Mesenchymal stem cell (in vitro differentiated cells and primary cell): ENCODE measurements at regions not wholly inside any gene's neighbourhood (a gene's known extent, or its start where the extent isn't known, plus 50 kb on each side); places are given as distances from the start of the nearest gene placed in this dataset.

Source experiments
- DNase-seq: peaks from one replicate; pipeline ENCODE4 v3.0.0-alpha.2; 2013
- H2AFZ ChIP-seq: one replicate; pipeline ENCODE4 v1.6.1; 2013; ENCODE audit warnings: low read depth, mild to moderate bottlenecking, control low read depth, inconsistent platforms, low read length, moderate library complexity
- H2AK5ac ChIP-seq: 2 replicates; pipeline ENCODE4 v1.6.1; 2013; ENCODE audit warnings: low read length, moderate library complexity, mild to moderate bottlenecking, inconsistent platforms; ENCODE audit not compliant: severe bottlenecking
- H2BK120ac ChIP-seq: one replicate; pipeline ENCODE4 v1.6.1; 2013; ENCODE audit warnings: low read depth, mild to moderate bottlenecking, inconsistent platforms, low read length, moderate library complexity
- H2BK12ac ChIP-seq, 2 experiments: one replicate each; pipeline ENCODE4 v1.6.1; 2013; ENCODE audit warnings: inconsistent platforms in 2 of 2, low read length in 2 of 2, mild to moderate bottlenecking in 2 of 2, moderate library complexity in 2 of 2, control low read depth in 1 of 2
- H2BK15ac ChIP-seq: one replicate; pipeline ENCODE4 v1.6.1; 2013; ENCODE audit warnings: mild to moderate bottlenecking, low read depth, inconsistent platforms; ENCODE audit not compliant: poor library complexity, severe bottlenecking
- H2BK5ac ChIP-seq: 2 replicates; pipeline ENCODE4 v1.6.1; 2013; ENCODE audit warnings: low read depth, mild to moderate bottlenecking, low read length, control low read depth, inconsistent platforms; ENCODE audit not compliant: poor library complexity, severe bottlenecking
- H3K14ac ChIP-seq, 2 experiments: one replicate each; pipeline ENCODE4 v1.6.1; 2013; ENCODE audit warnings: inconsistent platforms in 2 of 2, low read length in 2 of 2, control low read depth in 1 of 2, mild to moderate bottlenecking in 1 of 2, moderate library complexity in 1 of 2
- H3K18ac ChIP-seq, 2 experiments: one replicate each; pipeline ENCODE4 v1.6.1; 2013; ENCODE audit warnings: inconsistent platforms in 2 of 2, low read length in 2 of 2, control low read depth in 1 of 2, low read depth in 1 of 2, mild to moderate bottlenecking in 1 of 2
- H3K23ac ChIP-seq, 2 experiments: one replicate each; pipeline ENCODE4 v1.6.1; 2013; ENCODE audit warnings: inconsistent platforms in 2 of 2, low read length in 2 of 2, mild to moderate bottlenecking in 2 of 2, moderate library complexity in 2 of 2, control low read depth in 1 of 2
- H3K27ac ChIP-seq: 2 replicates; pipeline ENCODE4 v1.5.1; 2013; ENCODE audit warnings: mild to moderate bottlenecking, moderate library complexity, low read length, control low read depth, inconsistent platforms; ENCODE audit not compliant: poor library complexity, severe bottlenecking
- H3K27me3 ChIP-seq, 2 experiments: 2 replicates each; pipeline versions ENCODE4 v1.6.1 to v1.7.0; 2013; ENCODE audit warnings: low read length in 2 of 2, mild to moderate bottlenecking in 2 of 2, moderate library complexity in 2 of 2, control low read depth in 1 of 2, inconsistent platforms in 1 of 2; ENCODE audit not compliant: control insufficient read depth in 1 of 2, insufficient read depth in 1 of 2
- H3K36me3 ChIP-seq, 2 experiments: 2 replicates each; pipeline versions ENCODE4 v1.6.1 to v1.7.0; 2013; ENCODE audit warnings: low read length in 2 of 2, control low read depth in 1 of 2, inconsistent platforms in 1 of 2, low read depth in 1 of 2, mild to moderate bottlenecking in 1 of 2; ENCODE audit not compliant: insufficient read depth in 2 of 2, control insufficient read depth in 1 of 2
- H3K4ac ChIP-seq, 2 experiments: one replicate each; pipeline ENCODE4 v1.6.1; 2013; ENCODE audit warnings: inconsistent platforms in 2 of 2, low read length in 2 of 2, mild to moderate bottlenecking in 2 of 2, moderate library complexity in 2 of 2, control low read depth in 1 of 2, low read depth in 1 of 2
- H3K4me1 ChIP-seq: 2 replicates; pipeline ENCODE4 v1.6.1; 2013; ENCODE audit warnings: low read depth, low read length, control low read depth; ENCODE audit not compliant: control insufficient read depth, insufficient read depth
- H3K4me2 ChIP-seq: 2 replicates; pipeline ENCODE4 v1.6.1; 2013; ENCODE audit warnings: low read length, mild to moderate bottlenecking, inconsistent platforms; ENCODE audit not compliant: poor library complexity, severe bottlenecking
- H3K4me3 ChIP-seq, 2 experiments: 2 replicates each; pipeline versions ENCODE4 v1.5.1 to v1.7.0; 2013; ENCODE audit warnings: low read length in 2 of 2, mild to moderate bottlenecking in 2 of 2, control low read depth in 1 of 2, low read depth in 1 of 2; ENCODE audit not compliant: insufficient read depth in 1 of 2
- H3K79me1 ChIP-seq: replicated peaks from 2 replicates; pipeline ENCODE4 v1.6.1; 2013; ENCODE audit warnings: mild to moderate bottlenecking, control low read depth, low read length, inconsistent platforms; ENCODE audit not compliant: poor library complexity, severe bottlenecking
- H3K9ac ChIP-seq: 2 replicates; pipeline ENCODE4 v1.7.0; 2013; ENCODE audit warnings: mild to moderate bottlenecking, low read length, moderate library complexity
- H3K9me3 ChIP-seq: 2 replicates; pipeline ENCODE4 v1.7.0; 2013; ENCODE audit warnings: mild to moderate bottlenecking, low read length; ENCODE audit not compliant: control insufficient read depth
- H4K8ac ChIP-seq: one replicate; pipeline ENCODE4 v1.6.1; 2013; ENCODE audit warnings: inconsistent platforms, mild to moderate bottlenecking, low read length, moderate library complexity
- H4K91ac ChIP-seq: one replicate; pipeline ENCODE4 v1.6.1; 2013; ENCODE audit warnings: mild to moderate bottlenecking, low read length, inconsistent platforms
- WGBS: methylation state at CpG from one replicate; pipeline ENCODE4 v1.1.7; 2013; ENCODE audit warnings: mixed read lengths; 5-methylcytosine and 5-hydroxymethylcytosine counted together

DNA sequence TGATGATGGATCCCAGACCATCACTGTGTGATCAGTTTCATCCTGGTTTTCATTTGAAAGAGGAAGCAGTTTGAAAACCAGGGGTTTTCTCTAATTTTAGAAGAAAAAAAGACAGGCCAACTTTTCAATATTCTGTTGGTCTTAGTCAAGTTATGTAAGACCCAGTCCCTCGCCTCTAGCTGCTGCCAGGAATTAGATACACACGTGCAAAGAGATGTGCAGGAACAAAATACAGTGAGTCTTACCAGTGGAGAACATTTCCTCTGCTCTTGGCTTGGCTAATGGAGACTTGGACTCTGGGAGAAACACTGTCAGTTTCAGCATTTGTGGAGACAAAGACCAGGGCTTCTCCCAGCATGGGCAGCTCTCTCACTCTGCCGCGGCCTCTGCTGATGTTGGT lies 214.9 kb upstream of the C2CD4B start:
- H3K4me2 ChIP-seq, result no peak overlapping the region
- H3K4me1 ChIP-seq, result no peaks in the 10 kb centered on the region
- no peaks in the 10 kb centered on the region for H3K9me3 ChIP-seq
- H3K27me3 ChIP-seq, result peaks cover 0 to 21% of the 10 kb centered on the region in 2 experiments
- H2BK120ac ChIP-seq, result no peak overlapping the region
- H2BK12ac ChIP-seq, result no peak overlapping the region
- no peak overlapping the region for H4K91ac ChIP-seq
- no peak for DNase-seq
- H3K27ac ChIP-seq, result no peak overlapping the region
- no peak overlapping the region for H2AK5ac ChIP-seq
- no peak overlapping the region for H3K4ac ChIP-seq
- 83% methylated on average over 4 of the region's 4 CpGs for WGBS
- no peaks in the 10 kb centered on the region for H3K79me1 ChIP-seq
- no peak overlapping the region for H2AFZ ChIP-seq
- H3K36me3 ChIP-seq, result no peaks in the 10 kb centered on the region
- H3K18ac ChIP-seq, result no peak overlapping the region
- H3K23ac ChIP-seq, result no peak overlapping the region
- H4K8ac ChIP-seq, result no peak overlapping the region
- H2BK15ac ChIP-seq, result no peak overlapping the region
- H2BK5ac ChIP-seq, result no peak overlapping the region
- no peak overlapping the region for H3K9ac ChIP-seq
- no peak overlapping the region for H3K14ac ChIP-seq
- H3K4me3 ChIP-seq, result no peak overlapping the region

DNA sequence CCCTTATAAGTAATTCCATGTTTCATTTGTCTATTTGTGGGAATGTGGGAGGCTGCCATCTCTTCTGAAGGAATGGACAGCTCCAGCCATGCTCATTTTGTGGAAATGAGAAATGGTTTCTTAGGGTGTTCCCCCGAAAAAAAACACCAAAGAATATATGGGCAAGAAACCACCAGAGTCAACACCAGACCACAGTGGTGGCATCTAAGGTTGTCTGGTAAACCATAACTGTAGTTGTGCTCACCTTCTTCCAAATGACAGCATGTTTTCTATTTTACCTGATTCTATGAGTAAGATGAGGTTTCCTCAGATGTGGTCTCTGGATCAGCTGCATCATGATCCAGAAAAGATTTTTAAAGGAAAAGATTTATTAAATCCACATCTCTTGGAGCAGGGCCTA lies 217.0 kb upstream of the C2CD4B start:
- no peak overlapping the region for H2BK5ac ChIP-seq
- H2BK12ac ChIP-seq, result no peak overlapping the region
- H2AK5ac ChIP-seq, result no peak overlapping the region
- no peaks in the 10 kb centered on the region for H3K36me3 ChIP-seq
- H4K91ac ChIP-seq, result no peak overlapping the region
- no peak overlapping the region for H3K4me3 ChIP-seq
- no peak overlapping the region for H2BK120ac ChIP-seq
- H2BK15ac ChIP-seq, result no peak overlapping the region
- no peaks in the 10 kb centered on the region for H3K79me1 ChIP-seq
- DNase-seq, result no peak
- H3K4me1 ChIP-seq, result no peaks in the 10 kb centered on the region
- no peak overlapping the region for H3K27ac ChIP-seq
- no peak overlapping the region for H3K18ac ChIP-seq
- 100% methylated on average over 1 of the region's 1 CpG for WGBS
- no peak overlapping the region for H3K14ac ChIP-seq
- H2AFZ ChIP-seq, result no peak overlapping the region
- no peak overlapping the region for H4K8ac ChIP-seq
- no peak overlapping the region for H3K23ac ChIP-seq
- no peak overlapping the region for H3K4me2 ChIP-seq
- H3K9ac ChIP-seq, result no peak overlapping the region
- no peak overlapping the region for H3K4ac ChIP-seq
- peaks cover 0 to 23% of the 10 kb centered on the region in 2 experiments for H3K27me3 ChIP-seq
- no peaks in the 10 kb centered on the region for H3K9me3 ChIP-seq

DNA sequence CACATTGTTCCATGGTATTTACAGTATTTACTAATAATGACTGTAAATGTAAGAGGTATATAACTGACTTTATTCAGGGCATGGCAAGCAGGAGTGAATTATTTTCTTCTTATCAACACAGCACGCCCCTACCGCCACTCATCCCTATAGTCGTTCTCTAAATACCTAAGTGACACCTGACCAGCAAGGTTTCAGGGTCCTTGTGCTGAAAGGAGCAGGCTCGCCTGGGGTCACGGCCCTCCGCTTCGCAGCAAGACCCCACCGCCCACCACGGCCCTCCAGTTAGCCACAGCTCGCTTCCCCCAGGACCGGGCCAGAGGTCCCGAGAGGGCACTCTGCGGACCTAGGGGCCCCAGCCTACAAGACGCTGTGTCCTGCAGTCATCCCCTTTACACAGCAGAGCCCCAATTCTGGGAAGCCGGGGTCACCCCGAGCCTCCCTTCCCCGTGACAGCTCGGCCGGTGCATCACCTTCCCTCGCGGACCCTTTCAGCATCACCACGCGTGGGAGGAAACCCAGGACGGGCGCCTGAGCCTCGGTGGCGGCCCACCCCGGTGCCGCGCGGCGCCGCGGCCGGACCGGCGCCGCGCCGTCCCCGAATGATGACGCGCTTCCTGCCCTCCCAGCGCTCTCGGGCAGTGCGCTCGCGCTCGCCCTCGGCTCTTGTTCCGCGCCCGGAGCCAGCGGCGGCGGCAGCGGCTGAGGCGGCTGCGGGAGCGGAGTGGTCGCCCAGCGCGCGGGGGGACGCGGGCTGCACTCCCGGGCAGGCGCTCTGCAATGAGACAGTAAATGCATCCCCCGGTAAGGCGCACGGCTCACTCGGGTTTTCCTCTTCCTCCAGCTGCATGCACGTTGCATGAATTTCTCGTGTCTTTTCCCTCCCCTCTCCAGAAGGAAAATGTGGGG lies 225.1 kb upstream of the C2CD4B start, which contains the start of gene TLN2:
TSS of gene TLN2 (plus strand) at position 666 of the 906 bp plus-strand sequence.
- Histone ChIP-seq H2AK5ac (no peak within 1 kb of the TSS), H2BK5ac (peak within 1 kb of the TSS; percentile 71), H3K27me3 (peaks cover 0 to under 1% of the 10 kb centered on the region in 2 experiments), H3K4me2 (peak within 1 kb of the TSS; percentile 97), H3K4ac (peak within 1 kb of the TSS; percentile 93 to 99), H3K14ac (peak within 1 kb of the TSS; percentile 26 to 98), H2AFZ (peak within 1 kb of the TSS; percentile 99), H2BK15ac (peak within 1 kb of the TSS; percentile 60), H2BK120ac (peak within 1 kb of the TSS; percentile 77), H4K8ac (peak within 1 kb of the TSS; percentile 93), H3K4me1 (peaks cover 9% of the 10 kb centered on the region), H3K4me3 (peak within 1 kb of the TSS; percentile 77 to 95), H3K27ac (peak within 1 kb of the TSS; percentile 62), H4K91ac (peak within 1 kb of the TSS; percentile 29), H3K9me3 (no peaks in the 10 kb centered on the region), H3K18ac (peak within 1 kb of the TSS; percentile 86 to 98), H3K23ac (peak within 1 kb of the TSS in 1 of 2 experiments; percentile 92), H3K9ac (peak within 1 kb of the TSS; percentile 99), H3K79me1 (peaks cover 22% of the 10 kb centered on the region), H3K36me3 (no peaks in the 10 kb centered on the region), H2BK12ac (peak within 1 kb of the TSS in 1 of 2 experiments; percentile 21)
- peak; percentile 81 for DNase-seq
- WGBS, result under 1% methylated on average over 65 of the region's 74 CpGs
